ENCODE measurements at regions not wholly inside any gene's neighbourhood (a gene's known extent, or its start where the extent isn't known, plus 50 kb on each side); places are given as distances from the start of the nearest gene placed in this dataset.

GRCh38 chr20:11234181-11234580 is 560.4 kb upstream of the JAG1 start:
- no peaks in the 10 kb centered on the region for H3K4me1 ChIP-seq (ENCODE audit: control insufficient read depth in 1 of 2, insufficient read depth in 1 of 2, low read depth in 1 of 2, low read length in 1 of 2)
- TF ChIP-seq CTCF (IDR thresholded peaks at IDR 0.05) = no peak
- no peak overlapping the region for H3K27ac ChIP-seq
- H3K4me3 ChIP-seq (ENCODE audit: low read depth in 1 of 2, low read length in 1 of 2) = no peak overlapping the region
- H3K27me3 ChIP-seq = no peaks in the 10 kb centered on the region
- H3K9me3 ChIP-seq = no peaks in the 10 kb centered on the region
- no peaks in the 10 kb centered on the region for H3K36me3 ChIP-seq

DNA sequence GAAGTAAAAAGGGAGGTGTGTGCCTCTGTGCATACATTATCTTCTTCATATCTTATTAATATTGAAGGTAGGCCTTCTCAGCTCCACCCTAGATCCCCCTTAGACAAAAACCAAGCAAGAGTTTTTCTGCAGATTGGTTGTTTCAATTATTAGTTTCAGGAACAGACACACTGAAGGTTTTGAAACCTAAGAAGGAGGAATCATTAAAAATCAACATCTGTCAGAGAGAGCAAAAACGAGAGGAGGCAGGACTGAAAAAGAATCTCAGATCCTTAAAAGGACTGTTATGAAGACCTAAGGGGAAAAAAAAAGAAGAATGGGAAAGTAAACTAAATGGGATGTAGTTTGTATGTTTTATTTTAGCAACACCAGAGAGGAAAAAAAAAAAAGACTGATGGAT is 560.8 kb upstream of the JAG1 start:
- Histone ChIP-seq H3K27me3 (no peaks in the 10 kb centered on the region), H3K9me3 (no peaks in the 10 kb centered on the region), H3K36me3 (no peaks in the 10 kb centered on the region), H3K4me3 (ENCODE audit: low read depth in 1 of 2, low read length in 1 of 2) (no peak overlapping the region), H3K4me1 (ENCODE audit: control insufficient read depth in 1 of 2, insufficient read depth in 1 of 2, low read depth in 1 of 2, low read length in 1 of 2) (no peaks in the 10 kb centered on the region), H3K27ac (no peak overlapping the region)
- no peak for TF ChIP-seq CTCF (IDR thresholded peaks at IDR 0.05)

DNA sequence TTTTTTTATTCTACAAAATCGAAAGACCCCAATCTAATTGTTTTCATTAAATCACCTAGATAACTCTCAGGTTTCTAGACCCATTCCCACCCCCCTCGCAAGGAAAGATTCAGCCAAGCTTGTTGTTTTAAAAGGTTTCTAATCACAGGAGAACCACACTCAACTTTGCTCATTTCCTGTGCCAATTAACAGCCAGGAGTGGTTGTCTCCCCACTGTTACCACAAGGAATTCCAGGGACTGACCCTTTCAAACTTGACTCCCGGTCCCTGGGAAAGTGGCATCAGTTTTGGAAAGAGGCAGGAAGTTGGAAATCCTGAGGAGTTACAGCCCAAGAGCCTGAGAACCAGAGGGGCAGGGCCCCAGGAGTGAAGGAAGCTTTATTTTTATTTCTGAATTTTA is 561.3 kb upstream of the JAG1 start:
- H3K9me3 ChIP-seq = no peaks in the 10 kb centered on the region
- H3K4me3 ChIP-seq (ENCODE audit: low read depth in 1 of 2, low read length in 1 of 2) = no peak overlapping the region
- no peaks in the 10 kb centered on the region for H3K4me1 ChIP-seq (ENCODE audit: control insufficient read depth in 1 of 2, insufficient read depth in 1 of 2, low read depth in 1 of 2, low read length in 1 of 2)
- no peak for TF ChIP-seq CTCF (IDR thresholded peaks at IDR 0.05)
- no peaks in the 10 kb centered on the region for H3K27me3 ChIP-seq
- H3K36me3 ChIP-seq = no peaks in the 10 kb centered on the region
- no peak overlapping the region for H3K27ac ChIP-seq

GRCh38 chr20:11242320-11242719 is 568.5 kb upstream of the JAG1 start:
- Histone ChIP-seq H3K4me3 (ENCODE audit: low read depth in 1 of 2, low read length in 1 of 2) (no peak overlapping the region), H3K9me3 (no peaks in the 10 kb centered on the region), H3K36me3 (no peaks in the 10 kb centered on the region), H3K4me1 (ENCODE audit: control insufficient read depth in 1 of 2, insufficient read depth in 1 of 2, low read depth in 1 of 2, low read length in 1 of 2) (no peaks in the 10 kb centered on the region), H3K27me3 (peaks cover 20% of the 10 kb centered on the region), H3K27ac (no peak overlapping the region)
- TF ChIP-seq CTCF (IDR thresholded peaks at IDR 0.05) = no peak

- Histone ChIP-seq H3K27ac (no peak overlapping the region), H3K4me3 (ENCODE audit: low read depth in 1 of 2, low read length in 1 of 2) (no peak overlapping the region), H3K9me3 (no peaks in the 10 kb centered on the region), H3K4me1 (ENCODE audit: control insufficient read depth in 1 of 2, insufficient read depth in 1 of 2, low read depth in 1 of 2, low read length in 1 of 2) (no peaks in the 10 kb centered on the region), H3K27me3 (peaks cover 40% of the 10 kb centered on the region), H3K36me3 (no peaks in the 10 kb centered on the region)
- no peak for TF ChIP-seq CTCF (IDR thresholded peaks at IDR 0.05)
Observed at GRCh38 chr20:11245431-11245830, 571.6 kb upstream of the JAG1 start.

- Histone ChIP-seq H3K4me3 (ENCODE audit: low read depth in 1 of 2, low read length in 1 of 2) (no peak overlapping the region), H3K36me3 (no peaks in the 10 kb centered on the region), H3K9me3 (no peaks in the 10 kb centered on the region), H3K4me1 (ENCODE audit: control insufficient read depth in 1 of 2, insufficient read depth in 1 of 2, low read depth in 1 of 2, low read length in 1 of 2) (no peaks in the 10 kb centered on the region), H3K27ac (no peak overlapping the region), H3K27me3 (peaks cover 40% of the 10 kb centered on the region)
- TF ChIP-seq CTCF (IDR thresholded peaks at IDR 0.05) = no peak
Observed at GRCh38 chr20:11246251-11246775, 572.5 kb upstream of the JAG1 start.
